H1 (cell line): ENCODE measurements at regions not wholly inside any gene's neighbourhood (a gene's known extent, or its start where the extent isn't known, plus 50 kb on each side); places are given as distances from the start of the nearest gene placed in this dataset.

Experiments used
- CTCF ChIA-PET: fragments of 300-600 bp; sonication (Branson Sonifier 250); formaldehyde crosslinking; loops from one replicate; lab custom pipeline; 2021; ENCODE audit not compliant: partially characterized antibody; lab: Charles Lee
- POLR2A ChIA-PET: fragments of 300-600 bp; sonication (Branson Sonifier 250); formaldehyde crosslinking; loops from one replicate; lab custom pipeline; 2021; ENCODE audit warnings: inconsistent platforms; ENCODE audit not compliant: partially characterized antibody; lab: Charles Lee
- DNase-seq, 2 experiments: peaks; one replicate each; pipeline versions ENCODE4 v3.0.0 to v3.0.0-alpha.2; 2010 to 2022; ENCODE audit warnings: low spot score in 2 of 2, low read depth in 1 of 2, mixed read lengths in 1 of 2
- FAIRE-seq: peaks from 2 replicates; lab custom pipeline; 2011; peaks lifted over from hg19 to GRCh38; lab: Jason Lieb, UNC
- H2AFZ ChIP-seq: 2 replicates; pipeline ENCODE4 v1.8.1; 2012; ENCODE audit warnings: low read length, inconsistent platforms
- H2AK5ac ChIP-seq: 2 replicates; pipeline ENCODE4 v1.6.1; 2013; ENCODE audit warnings: low read depth, low read length
- H2BK120ac ChIP-seq: replicated peaks from 2 replicates; pipeline ENCODE3; 2013; ENCODE audit warnings: low read depth, low read length, inconsistent platforms
- H2BK12ac ChIP-seq: 2 replicates; pipeline ENCODE4 v1.6.1; 2013; ENCODE audit warnings: low read depth, low read length
- H2BK15ac ChIP-seq: 2 replicates; pipeline ENCODE4 v1.6.1; 2013; ENCODE audit warnings: low read length
- H2BK20ac ChIP-seq: 2 replicates; pipeline ENCODE4 v1.6.1; 2013; ENCODE audit warnings: low read length
- H2BK5ac ChIP-seq: 2 replicates; pipeline ENCODE4 v1.6.1; 2013; ENCODE audit warnings: low read depth, low read length
- H3K14ac ChIP-seq: 2 replicates; pipeline ENCODE4 v1.6.1; 2013; ENCODE audit warnings: inconsistent platforms; ENCODE audit not compliant: insufficient read length
- H3K18ac ChIP-seq: 2 replicates; pipeline ENCODE4 v1.6.1; 2013; ENCODE audit warnings: low read length; ENCODE audit errors: extremely low read depth
- H3K23ac ChIP-seq: 2 replicates; pipeline ENCODE4 v1.6.1; 2013; ENCODE audit warnings: inconsistent platforms; ENCODE audit not compliant: insufficient read length
- H3K23me2 ChIP-seq: 2 replicates; pipeline ENCODE4 v1.6.1; 2013; ENCODE audit warnings: low read depth, low read length
- H3K27ac ChIP-seq: 2 replicates; pipeline ENCODE4 v1.6.1; 2011; ENCODE audit warnings: low read depth, low read length, inconsistent platforms
- H3K27me3 ChIP-seq, 4 experiments: replicated peaks in 1 of 4; 1 replicate in 1 of 4; 2 replicates in 3 of 4; pipeline versions ENCODE4 v1.6.1 to v1.8.1; 2011 to 2013; ENCODE audit warnings: low read length in 3 of 4, mild to moderate bottlenecking in 3 of 4, inconsistent platforms in 2 of 4, mixed read lengths in 2 of 4, moderate library complexity in 1 of 4; ENCODE audit not compliant: control insufficient read depth in 3 of 4, insufficient read depth in 3 of 4; ENCODE audit errors: extremely low read depth in 1 of 4
- H3K36me3 ChIP-seq, 4 experiments: 2 replicates each; pipeline versions ENCODE4 v1.6.1 to v1.8.1; 2011 to 2013; ENCODE audit warnings: mild to moderate bottlenecking in 4 of 4, low read length in 3 of 4, moderate library complexity in 2 of 4, control low read depth in 1 of 4, inconsistent platforms in 1 of 4; ENCODE audit not compliant: insufficient read depth in 4 of 4, control insufficient read depth in 2 of 4
- H3K4ac ChIP-seq: replicated peaks from 2 replicates; pipeline ENCODE3; 2013; ENCODE audit warnings: low read length, low read depth, mixed read lengths, inconsistent platforms; ENCODE audit not compliant: insufficient read length
- H3K4me1 ChIP-seq, 4 experiments: replicated peaks in 1 of 4; 1 replicate in 1 of 4; 2 replicates in 3 of 4; pipeline versions ENCODE4 v1.6.1 to v1.8.1; 2011 to 2013; ENCODE audit warnings: low read length in 3 of 4, inconsistent platforms in 2 of 4, mixed read lengths in 1 of 4; ENCODE audit not compliant: insufficient read depth in 4 of 4, control insufficient read depth in 3 of 4
- H3K4me2 ChIP-seq, 2 experiments: 2 replicates each; pipeline versions ENCODE4 v1.6.1 to v1.8.1; 2011 to 2013; ENCODE audit warnings: low read depth in 2 of 2, low read length in 2 of 2, control low read depth in 1 of 2, inconsistent platforms in 1 of 2, mild to moderate bottlenecking in 1 of 2; ENCODE audit not compliant: insufficient read depth in 1 of 2
- H3K4me3 ChIP-seq, 4 experiments: fragments of 200-600, 300-600 bp in 1 of 4; sonication (generic), shearing (Covaris generic), sonication (Bioruptor Twin) in 1 of 4; 2 replicates each; pipeline versions ENCODE4 v1.5.1 to v1.8.1; 2011 to 2016; ENCODE audit warnings: low read length in 4 of 4, low read depth in 3 of 4, control low read depth in 2 of 4, inconsistent platforms in 2 of 4, mild to moderate bottlenecking in 2 of 4, mixed read lengths in 1 of 4, moderate library complexity in 1 of 4; ENCODE audit not compliant: insufficient read depth in 2 of 4; ENCODE audit errors: extremely low read depth in 1 of 4
- H3K56ac ChIP-seq: replicated peaks from 2 replicates; pipeline ENCODE3; 2013; ENCODE audit warnings: low read depth, mild to moderate bottlenecking, mixed read lengths, low read length, inconsistent platforms; ENCODE audit not compliant: insufficient read length
- H3K79me1 ChIP-seq: 2 replicates; pipeline ENCODE4 v1.6.1; 2013; ENCODE audit warnings: low read depth, low read length, control low read depth
- H3K79me2 ChIP-seq, 2 experiments: 2 replicates each; pipeline versions ENCODE4 v1.6.1 to v1.8.1; 2012 to 2013; ENCODE audit warnings: low read length in 2 of 2, mild to moderate bottlenecking in 2 of 2, inconsistent platforms in 1 of 2; ENCODE audit not compliant: insufficient read depth in 2 of 2, control insufficient read depth in 1 of 2
- H3K9ac ChIP-seq, 4 experiments: replicated peaks in 1 of 4; 1 replicate in 1 of 4; 2 replicates in 3 of 4; pipeline versions ENCODE4 v1.6.1 to v1.8.1; 2011 to 2013; ENCODE audit warnings: low read depth in 3 of 4, low read length in 3 of 4, control low read depth in 2 of 4, mild to moderate bottlenecking in 2 of 4, moderate library complexity in 2 of 4, inconsistent platforms in 1 of 4; ENCODE audit errors: extremely low read depth in 1 of 4
- H3K9me3 ChIP-seq, 2 experiments: 2 replicates each; pipeline versions ENCODE4 v1.6.1 to v1.8.1; 2012 to 2013; ENCODE audit warnings: mild to moderate bottlenecking in 2 of 2, moderate library complexity in 2 of 2, control low read depth in 1 of 2, inconsistent platforms in 1 of 2, low read depth in 1 of 2, low read length in 1 of 2, mixed read lengths in 1 of 2; ENCODE audit not compliant: insufficient read depth in 2 of 2
- H4K20me1 ChIP-seq, 2 experiments: replicated peaks in 1 of 2; 2 replicates each; pipeline versions ENCODE3 to v1.8.1; 2011 to 2013; ENCODE audit warnings: inconsistent platforms in 2 of 2, low read length in 2 of 2, mild to moderate bottlenecking in 1 of 2; ENCODE audit not compliant: insufficient read depth in 2 of 2, control insufficient read depth in 1 of 2
- H4K5ac ChIP-seq: 2 replicates; pipeline ENCODE4 v1.6.1; 2013; ENCODE audit warnings: low read length, low read depth, mixed read lengths, inconsistent platforms; ENCODE audit not compliant: insufficient read length
- H4K8ac ChIP-seq: 2 replicates; pipeline ENCODE4 v1.8.0; 2013; ENCODE audit warnings: mild to moderate bottlenecking, moderate library complexity, low read length, inconsistent platforms; ENCODE audit not compliant: insufficient read depth; ENCODE audit errors: extremely low read depth
- H4K91ac ChIP-seq: replicated peaks from 2 replicates; pipeline ENCODE3; 2013; ENCODE audit warnings: low read length, mixed read lengths, inconsistent platforms; ENCODE audit not compliant: insufficient read length
- CREB1 ChIP-seq: IDR thresholded peaks from 2 replicates; pipeline ENCODE4 v1.6.1; 2012; ENCODE audit warnings: inconsistent platforms
- KDM5A ChIP-seq: fragments of 200-600 bp; IDR thresholded peaks from 2 replicates; pipeline ENCODE4 v1.7.1; 2012; ENCODE audit warnings: mild to moderate bottlenecking, low read length, inconsistent platforms, mixed read lengths
- RBBP5 ChIP-seq: IDR thresholded peaks from 2 replicates; pipeline ENCODE4 v1.7.1; 2012; ENCODE audit warnings: low read depth, mild to moderate bottlenecking, inconsistent platforms, low read length, moderate library complexity, borderline replicate concordance
- SIX5 ChIP-seq: IDR thresholded peaks from 2 replicates; pipeline ENCODE4 v1.6.1; 2011; ENCODE audit warnings: mild to moderate bottlenecking, low read depth, low read length
- WGBS, 2 experiments: shearing (Covaris generic) in 1 of 2; methylation state at CpG; one replicate each; pipeline versions ENCODE4 v1.1.6 to v1.1.7; 2013 to 2015; ENCODE audit warnings: low lambda C conversion rate in 2 of 2, mixed read lengths in 2 of 2, inconsistent platforms in 1 of 2, low coverage in 1 of 2, missing lambda C conversion rate in 1 of 2; ENCODE audit not compliant: insufficient replicate concordance in 2 of 2, insufficient coverage in 1 of 2, insufficient read length in 1 of 2; ENCODE audit errors: extremely low coverage in 1 of 2, missing lambda C conversion rate in 1 of 2; 5-methylcytosine and 5-hydroxymethylcytosine counted together

GRCh38 chr15:69612112-69612511 is 159.5 kb downstream of the RPLP1 start:
- H3K27ac ChIP-seq, result no peak overlapping the region
- 96% methylated on average over 2 of the region's 2 CpGs; no CpG with 5 or more reads in 1 of the 2 experiments for WGBS, 2 experiments
- POLR2A ChIA-PET, result no interaction called here

More at GRCh38 chr15:69612112-69612511, 159.5 kb downstream of the RPLP1 start:
- no peak overlapping the region for H2BK120ac ChIP-seq
- H2AFZ ChIP-seq, result no peak overlapping the region
- H3K18ac ChIP-seq, result no peak overlapping the region
- H3K4ac ChIP-seq, result no peak overlapping the region
- no peak overlapping the region for H3K4me3 ChIP-seq
- FAIRE-seq (no peak), DNase-seq (no peak)
- H2BK20ac ChIP-seq, result no peak overlapping the region
- H3K14ac ChIP-seq, result no peak overlapping the region
- no peaks in the 10 kb centered on the region for H3K4me1 ChIP-seq
- H4K91ac ChIP-seq, result no peak overlapping the region
- no peak overlapping the region for H3K4me2 ChIP-seq
- H3K36me3 ChIP-seq, result no peaks in the 10 kb centered on the region
- H3K79me1 ChIP-seq, result no peaks in the 10 kb centered on the region
- no peak overlapping the region for H4K5ac ChIP-seq
- H2AK5ac ChIP-seq, result no peak overlapping the region
- no peak overlapping the region for H3K9ac ChIP-seq
- TF ChIP-seq RBBP5 (no peak), CREB1 (no peak), SIX5 (no peak), KDM5A (no peak)
- no peaks in the 10 kb centered on the region for H3K23me2 ChIP-seq
- H3K23ac ChIP-seq, result no peak overlapping the region
- H3K9me3 ChIP-seq, result no peaks in the 10 kb centered on the region
- H4K8ac ChIP-seq, result no peak overlapping the region
- H3K56ac ChIP-seq, result no peak overlapping the region
- peaks cover 0 to 1% (median 0%) of the 10 kb centered on the region in 4 experiments; a peak in 1 of 7 replicates for H3K27me3 ChIP-seq
- H2BK12ac ChIP-seq, result no peak overlapping the region
- no peaks in the 10 kb centered on the region for H4K20me1 ChIP-seq
- CTCF ChIA-PET, result interaction anchor here (0.6 to 1.2 kb wide), 3 partner anchors 113 to 270 kb away, joined by 3 to 4 read pairs (median 3); no protein-coding TSS in a partner anchor
- H3K79me2 ChIP-seq, result no peaks in the 10 kb centered on the region
- H2BK15ac ChIP-seq, result no peak overlapping the region
- H2BK5ac ChIP-seq, result no peak overlapping the region
